ENCODE measurements at regions not wholly inside any gene's neighbourhood (a gene's known extent, or its start where the extent isn't known, plus 50 kb on each side); places are given as distances from the start of the nearest gene placed in this dataset.

DNA sequence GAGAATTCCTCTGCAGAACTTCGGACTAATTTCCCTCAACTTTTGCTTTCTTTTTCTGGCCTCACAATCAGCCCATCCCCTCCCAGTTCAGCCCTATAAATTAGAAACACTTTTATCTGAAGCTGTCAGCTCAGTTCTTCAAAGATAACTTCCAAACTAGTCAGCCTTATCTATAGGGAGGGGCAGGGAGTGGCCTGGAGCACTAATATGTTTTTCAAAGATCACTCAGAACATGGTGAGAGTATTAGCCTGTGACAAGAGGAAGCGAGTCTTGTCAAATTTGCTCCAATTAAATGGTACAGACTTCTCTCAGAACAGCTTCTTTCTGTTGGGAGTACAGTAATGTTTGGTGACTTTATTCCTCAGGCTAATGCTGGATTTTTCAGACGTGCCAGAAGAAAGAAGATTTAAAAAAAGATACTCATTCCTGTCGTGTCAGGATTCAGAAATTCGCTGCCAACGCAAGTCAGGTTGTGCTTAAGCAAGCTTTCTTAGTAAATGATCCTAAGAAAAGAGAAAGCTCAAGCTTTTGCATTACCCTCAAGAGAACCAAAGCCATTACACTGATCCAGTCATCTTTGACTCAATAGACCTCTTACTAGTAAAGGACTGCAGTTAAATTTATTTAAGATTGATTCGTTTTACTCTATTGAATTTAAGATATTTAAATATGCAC is 1033.6 kb downstream of the SLITRK5 start:
- TF ChIP-seq, protein P1, sequence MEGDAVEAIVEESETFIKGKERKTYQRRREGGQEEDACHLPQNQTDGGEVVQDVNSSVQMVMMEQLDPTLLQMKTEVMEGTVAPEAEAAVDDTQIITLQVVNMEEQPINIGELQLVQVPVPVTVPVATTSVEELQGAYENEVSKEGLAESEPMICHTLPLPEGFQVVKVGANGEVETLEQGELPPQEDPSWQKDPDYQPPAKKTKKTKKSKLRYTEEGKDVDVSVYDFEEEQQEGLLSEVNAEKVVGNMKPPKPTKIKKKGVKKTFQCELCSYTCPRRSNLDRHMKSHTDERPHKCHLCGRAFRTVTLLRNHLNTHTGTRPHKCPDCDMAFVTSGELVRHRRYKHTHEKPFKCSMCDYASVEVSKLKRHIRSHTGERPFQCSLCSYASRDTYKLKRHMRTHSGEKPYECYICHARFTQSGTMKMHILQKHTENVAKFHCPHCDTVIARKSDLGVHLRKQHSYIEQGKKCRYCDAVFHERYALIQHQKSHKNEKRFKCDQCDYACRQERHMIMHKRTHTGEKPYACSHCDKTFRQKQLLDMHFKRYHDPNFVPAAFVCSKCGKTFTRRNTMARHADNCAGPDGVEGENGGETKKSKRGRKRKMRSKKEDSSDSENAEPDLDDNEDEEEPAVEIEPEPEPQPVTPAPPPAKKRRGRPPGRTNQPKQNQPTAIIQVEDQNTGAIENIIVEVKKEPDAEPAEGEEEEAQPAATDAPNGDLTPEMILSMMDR (IDR thresholded peaks at IDR 0.05) = no peak
- TF ChIP-seq, protein P2, sequence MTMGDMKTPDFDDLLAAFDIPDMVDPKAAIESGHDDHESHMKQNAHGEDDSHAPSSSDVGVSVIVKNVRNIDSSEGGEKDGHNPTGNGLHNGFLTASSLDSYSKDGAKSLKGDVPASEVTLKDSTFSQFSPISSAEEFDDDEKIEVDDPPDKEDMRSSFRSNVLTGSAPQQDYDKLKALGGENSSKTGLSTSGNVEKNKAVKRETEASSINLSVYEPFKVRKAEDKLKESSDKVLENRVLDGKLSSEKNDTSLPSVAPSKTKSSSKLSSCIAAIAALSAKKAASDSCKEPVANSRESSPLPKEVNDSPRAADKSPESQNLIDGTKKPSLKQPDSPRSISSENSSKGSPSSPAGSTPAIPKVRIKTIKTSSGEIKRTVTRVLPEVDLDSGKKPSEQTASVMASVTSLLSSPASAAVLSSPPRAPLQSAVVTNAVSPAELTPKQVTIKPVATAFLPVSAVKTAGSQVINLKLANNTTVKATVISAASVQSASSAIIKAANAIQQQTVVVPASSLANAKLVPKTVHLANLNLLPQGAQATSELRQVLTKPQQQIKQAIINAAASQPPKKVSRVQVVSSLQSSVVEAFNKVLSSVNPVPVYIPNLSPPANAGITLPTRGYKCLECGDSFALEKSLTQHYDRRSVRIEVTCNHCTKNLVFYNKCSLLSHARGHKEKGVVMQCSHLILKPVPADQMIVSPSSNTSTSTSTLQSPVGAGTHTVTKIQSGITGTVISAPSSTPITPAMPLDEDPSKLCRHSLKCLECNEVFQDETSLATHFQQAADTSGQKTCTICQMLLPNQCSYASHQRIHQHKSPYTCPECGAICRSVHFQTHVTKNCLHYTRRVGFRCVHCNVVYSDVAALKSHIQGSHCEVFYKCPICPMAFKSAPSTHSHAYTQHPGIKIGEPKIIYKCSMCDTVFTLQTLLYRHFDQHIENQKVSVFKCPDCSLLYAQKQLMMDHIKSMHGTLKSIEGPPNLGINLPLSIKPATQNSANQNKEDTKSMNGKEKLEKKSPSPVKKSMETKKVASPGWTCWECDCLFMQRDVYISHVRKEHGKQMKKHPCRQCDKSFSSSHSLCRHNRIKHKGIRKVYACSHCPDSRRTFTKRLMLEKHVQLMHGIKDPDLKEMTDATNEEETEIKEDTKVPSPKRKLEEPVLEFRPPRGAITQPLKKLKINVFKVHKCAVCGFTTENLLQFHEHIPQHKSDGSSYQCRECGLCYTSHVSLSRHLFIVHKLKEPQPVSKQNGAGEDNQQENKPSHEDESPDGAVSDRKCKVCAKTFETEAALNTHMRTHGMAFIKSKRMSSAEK (CRISPR knock-in tag; IDR thresholded peaks at IDR 0.05; ENCODE audit: borderline replicate concordance) = no peak
- TF ChIP-seq GABPB1 (CRISPR knock-in tag; IDR thresholded peaks at IDR 0.05) (no peak), NR3C1 (CRISPR knock-in tag; conservative IDR thresholded peaks at IDR 0.05; ENCODE audit: low read depth) (no peak), IRF1 (CRISPR knock-in tag; IDR thresholded peaks at IDR 0.05) (no peak), PRRX2 (CRISPR knock-in tag; IDR thresholded peaks at IDR 0.05) (no peak), SP1 (CRISPR knock-in tag; conservative IDR thresholded peaks at IDR 0.05) (no peak), CBFB (CRISPR knock-in tag; IDR thresholded peaks at IDR 0.05; ENCODE audit: low read depth) (no peak), CREB1 (CRISPR knock-in tag; IDR thresholded peaks at IDR 0.05) (no peak)
- TF ChIP-seq, protein P3, sequence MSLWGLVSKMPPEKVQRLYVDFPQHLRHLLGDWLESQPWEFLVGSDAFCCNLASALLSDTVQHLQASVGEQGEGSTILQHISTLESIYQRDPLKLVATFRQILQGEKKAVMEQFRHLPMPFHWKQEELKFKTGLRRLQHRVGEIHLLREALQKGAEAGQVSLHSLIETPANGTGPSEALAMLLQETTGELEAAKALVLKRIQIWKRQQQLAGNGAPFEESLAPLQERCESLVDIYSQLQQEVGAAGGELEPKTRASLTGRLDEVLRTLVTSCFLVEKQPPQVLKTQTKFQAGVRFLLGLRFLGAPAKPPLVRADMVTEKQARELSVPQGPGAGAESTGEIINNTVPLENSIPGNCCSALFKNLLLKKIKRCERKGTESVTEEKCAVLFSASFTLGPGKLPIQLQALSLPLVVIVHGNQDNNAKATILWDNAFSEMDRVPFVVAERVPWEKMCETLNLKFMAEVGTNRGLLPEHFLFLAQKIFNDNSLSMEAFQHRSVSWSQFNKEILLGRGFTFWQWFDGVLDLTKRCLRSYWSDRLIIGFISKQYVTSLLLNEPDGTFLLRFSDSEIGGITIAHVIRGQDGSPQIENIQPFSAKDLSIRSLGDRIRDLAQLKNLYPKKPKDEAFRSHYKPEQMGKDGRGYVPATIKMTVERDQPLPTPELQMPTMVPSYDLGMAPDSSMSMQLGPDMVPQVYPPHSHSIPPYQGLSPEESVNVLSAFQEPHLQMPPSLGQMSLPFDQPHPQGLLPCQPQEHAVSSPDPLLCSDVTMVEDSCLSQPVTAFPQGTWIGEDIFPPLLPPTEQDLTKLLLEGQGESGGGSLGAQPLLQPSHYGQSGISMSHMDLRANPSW (CRISPR knock-in tag; conservative IDR thresholded peaks at IDR 0.05; ENCODE audit: low read depth) = no peak
- TF ChIP-seq, protein P4, sequence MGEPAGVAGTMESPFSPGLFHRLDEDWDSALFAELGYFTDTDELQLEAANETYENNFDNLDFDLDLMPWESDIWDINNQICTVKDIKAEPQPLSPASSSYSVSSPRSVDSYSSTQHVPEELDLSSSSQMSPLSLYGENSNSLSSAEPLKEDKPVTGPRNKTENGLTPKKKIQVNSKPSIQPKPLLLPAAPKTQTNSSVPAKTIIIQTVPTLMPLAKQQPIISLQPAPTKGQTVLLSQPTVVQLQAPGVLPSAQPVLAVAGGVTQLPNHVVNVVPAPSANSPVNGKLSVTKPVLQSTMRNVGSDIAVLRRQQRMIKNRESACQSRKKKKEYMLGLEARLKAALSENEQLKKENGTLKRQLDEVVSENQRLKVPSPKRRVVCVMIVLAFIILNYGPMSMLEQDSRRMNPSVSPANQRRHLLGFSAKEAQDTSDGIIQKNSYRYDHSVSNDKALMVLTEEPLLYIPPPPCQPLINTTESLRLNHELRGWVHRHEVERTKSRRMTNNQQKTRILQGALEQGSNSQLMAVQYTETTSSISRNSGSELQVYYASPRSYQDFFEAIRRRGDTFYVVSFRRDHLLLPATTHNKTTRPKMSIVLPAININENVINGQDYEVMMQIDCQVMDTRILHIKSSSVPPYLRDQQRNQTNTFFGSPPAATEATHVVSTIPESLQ (CRISPR knock-in tag; IDR thresholded peaks at IDR 0.05) = no peak
